Colonic mucosa (tissue), 4 donors: ENCODE measurements at regions not wholly inside any gene's neighbourhood (a gene's known extent, or its start where the extent isn't known, plus 50 kb on each side); places are given as distances from the start of the nearest gene placed in this dataset.

Experiments used
- DNase-seq: peaks from one replicate; pipeline ENCODE4 v3.0.0-alpha.2; 2020
- H3K27ac ChIP-seq: fragments of 200-600 bp; one replicate; pipeline ENCODE4 v1.8.0; 2021
- H3K27me3 ChIP-seq: fragments of 200-600 bp; one replicate; pipeline ENCODE4 v1.8.0; 2021
- H3K36me3 ChIP-seq: fragments of 200-600 bp; one replicate; pipeline ENCODE4 v1.8.0; 2021
- H3K4me1 ChIP-seq: fragments of 200-600 bp; one replicate; pipeline ENCODE4 v1.8.0; 2021; ENCODE audit warnings: mild to moderate bottlenecking
- H3K4me3 ChIP-seq: fragments of 200-600 bp; one replicate; pipeline ENCODE4 v1.8.0; 2021
- H3K9ac ChIP-seq, 2 donors: one replicate each; pipeline ENCODE4 v1.7.0; 2013; ENCODE audit warnings: control low read depth in 2 of 2, low read depth in 2 of 2, low read length in 2 of 2
- H3K9me3 ChIP-seq: fragments of 200-600 bp; one replicate; pipeline ENCODE4 v1.8.0; 2021
- CTCF ChIP-seq: fragments of 200-600 bp; IDR thresholded peaks from one replicate; pipeline ENCODE4 v1.8.0; 2022; ENCODE audit warnings: antibody characterized with exemption, mild to moderate bottlenecking
- intact Hi-C: fragments of 100-400 bp; cut with DNase I; formaldehyde crosslinking; loops from one replicate; pipeline ENCODE4 v1.14.1; 2022
- donor health status: healthy.
- donor health status: DM: no; HTN: no; CAD: no.
- donor health status: DM: no; HTN: no; CAD: no.

GRCh38 chr21:28375708-28376385, 616.8 kb downstream of the LTN1 start:
- intact Hi-C loops, result no loop called here

GRCh38 chr21:28374881-28375280, 617.8 kb downstream of the LTN1 start:
- no peak overlapping the region for H3K9ac ChIP-seq
- no peaks in the 10 kb centered on the region for H3K4me1 ChIP-seq
- no peak for DNase-seq
- H3K27ac ChIP-seq, result no peak overlapping the region
- no peaks in the 10 kb centered on the region for H3K36me3 ChIP-seq
- no peaks in the 10 kb centered on the region for H3K9me3 ChIP-seq
- H3K4me3 ChIP-seq, result no peak overlapping the region
- no peaks in the 10 kb centered on the region for H3K27me3 ChIP-seq
- no peak for TF ChIP-seq CTCF
- intact Hi-C loops, result no loop called here

More at GRCh38 chr21:28375708-28376385, 616.8 kb downstream of the LTN1 start:
- Histone ChIP-seq H3K27me3 (no peaks in the 10 kb centered on the region), H3K36me3 (no peaks in the 10 kb centered on the region), H3K4me3 (no peak overlapping the region), H3K9me3 (no peaks in the 10 kb centered on the region), H3K9ac (no peak overlapping the region), H3K27ac (no peak overlapping the region), H3K4me1 (no peaks in the 10 kb centered on the region)
- no peak for DNase-seq
- no peak for TF ChIP-seq CTCF

- Histone ChIP-seq H3K4me1 (no peaks in the 10 kb centered on the region), H3K27ac (no peak overlapping the region), H3K9ac (no peak overlapping the region), H3K36me3 (no peaks in the 10 kb centered on the region), H3K9me3 (no peaks in the 10 kb centered on the region), H3K27me3 (no peaks in the 10 kb centered on the region), H3K4me3 (no peak overlapping the region)
- intact Hi-C loops, result no loop called here
- TF ChIP-seq CTCF, result no peak
- no peak for DNase-seq
Measured at GRCh38 chr21:28371713-28372112, 621.0 kb downstream of the LTN1 start.

GRCh38 chr21:28359300-28359699, 633.4 kb downstream of the LTN1 start:
- H3K4me1 ChIP-seq, result no peaks in the 10 kb centered on the region
- intact Hi-C loops, result no loop called here
- H3K9me3 ChIP-seq, result no peaks in the 10 kb centered on the region
- no peak for TF ChIP-seq CTCF
- H3K36me3 ChIP-seq, result no peaks in the 10 kb centered on the region
- no peak for DNase-seq
- H3K9ac ChIP-seq, result no peak overlapping the region
- no peak overlapping the region for H3K4me3 ChIP-seq
- H3K27ac ChIP-seq, result no peak overlapping the region
- H3K27me3 ChIP-seq, result no peaks in the 10 kb centered on the region

- H3K27me3 ChIP-seq, result no peaks in the 10 kb centered on the region
- no peak overlapping the region for H3K9ac ChIP-seq
- H3K4me1 ChIP-seq, result no peaks in the 10 kb centered on the region
- no peak overlapping the region for H3K27ac ChIP-seq
- no peaks in the 10 kb centered on the region for H3K9me3 ChIP-seq
- intact Hi-C loops, result no loop called here
- H3K36me3 ChIP-seq, result no peaks in the 10 kb centered on the region
- H3K4me3 ChIP-seq, result no peak overlapping the region
- DNase-seq, result no peak
- TF ChIP-seq CTCF, result no peak
Measured at GRCh38 chr21:28358702-28359101, 634.0 kb downstream of the LTN1 start.
